ENCODE measurements at regions not wholly inside any gene's neighbourhood (a gene's known extent, or its start where the extent isn't known, plus 50 kb on each side); places are given as distances from the start of the nearest gene placed in this dataset.
A peak's percentile ranks its signal among the peaks of the same experiment; 100 is the strongest.

DNA sequence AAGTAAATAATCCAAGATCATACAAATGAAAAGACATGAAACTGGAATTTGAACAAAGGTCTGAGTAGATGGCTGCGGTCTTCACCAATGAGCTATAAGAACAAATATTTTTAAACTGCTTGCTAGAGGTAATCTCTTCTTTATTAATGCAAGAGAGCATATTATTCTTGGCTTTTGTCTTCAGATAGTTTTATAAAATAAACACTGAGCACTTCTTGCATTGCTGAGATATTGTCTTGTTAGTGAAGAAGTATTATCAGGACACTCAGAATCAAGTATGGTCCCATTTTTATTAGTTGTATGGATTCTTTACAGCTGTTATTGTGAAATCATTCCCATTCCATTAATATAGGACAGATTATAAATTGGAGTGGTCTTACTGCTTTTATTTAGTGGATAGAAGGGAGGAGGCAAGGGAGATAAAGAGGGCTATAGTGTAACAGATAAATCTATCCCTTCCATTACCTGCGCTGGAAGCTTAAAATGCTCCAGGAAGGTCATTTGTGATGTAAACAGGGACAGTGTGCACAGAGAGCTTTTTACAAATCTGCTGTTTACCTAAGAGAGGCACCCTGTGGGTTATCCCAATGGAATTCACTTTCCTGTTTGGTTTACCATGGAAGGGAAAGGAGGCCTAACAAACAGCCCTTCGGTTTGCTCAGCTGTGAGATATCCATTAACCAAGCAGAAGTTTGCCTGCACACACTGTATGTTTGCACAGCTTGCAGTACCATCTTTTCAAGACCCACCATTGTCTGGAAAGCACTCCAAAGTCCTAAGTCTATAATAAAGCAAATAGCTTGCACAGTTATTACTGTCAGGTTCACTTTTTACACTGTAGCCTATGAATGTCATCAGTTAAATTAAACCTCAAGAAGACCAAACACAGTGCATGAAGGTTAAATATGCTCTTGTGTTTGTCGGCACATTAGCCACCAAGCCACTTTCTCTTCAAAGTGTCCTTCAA lies 347.7 kb upstream of the TGFBR2 start:
- no peak overlapping the region for H3K4ac ChIP-seq (ENCODE audit: low read depth in 1 of 2, low read length in 2 of 2)
- peak overlapping the region in 1 of 2 experiments; percentile 24 for H3K18ac ChIP-seq (ENCODE audit: low read depth in 1 of 2, low read length in 2 of 2)
- H2BK15ac ChIP-seq (ENCODE audit: low read depth, poor library complexity, severe bottlenecking), result no peak overlapping the region
- no peak overlapping the region for H2BK5ac ChIP-seq (ENCODE audit: low read depth, low read length, poor library complexity, severe bottlenecking)
- H3K9me3 ChIP-seq (ENCODE audit: control insufficient read depth, low read length), result no peaks in the 10 kb centered on the region
- H2AFZ ChIP-seq (ENCODE audit: low read depth, low read length), result no peak overlapping the region
- H3K27ac ChIP-seq (ENCODE audit: low read length, poor library complexity, severe bottlenecking), result peak overlapping the region; percentile 32
- no peak overlapping the region for H4K8ac ChIP-seq (ENCODE audit: low read length)
- no peak overlapping the region for H3K14ac ChIP-seq (ENCODE audit: low read length in 2 of 2)
- H2BK120ac ChIP-seq (ENCODE audit: low read depth, low read length), result no peak overlapping the region
- H2BK12ac ChIP-seq (ENCODE audit: low read length in 2 of 2), result no peak overlapping the region
- H3K79me1 ChIP-seq (replicated peaks; ENCODE audit: low read length, poor library complexity, severe bottlenecking), result no peaks in the 10 kb centered on the region
- no peaks in the 10 kb centered on the region for H3K27me3 ChIP-seq (ENCODE audit: control insufficient read depth in 1 of 2, insufficient read depth in 1 of 2, low read length in 2 of 2)
- no peak overlapping the region for H3K4me3 ChIP-seq (ENCODE audit: insufficient read depth in 1 of 2, low read depth in 1 of 2, low read length in 2 of 2)
- H3K4me2 ChIP-seq (ENCODE audit: low read length, poor library complexity, severe bottlenecking), result no peak overlapping the region
- DNase-seq, result peak; percentile 32
- peaks cover 4% of the 10 kb centered on the region for H3K4me1 ChIP-seq (ENCODE audit: control insufficient read depth, insufficient read depth, low read depth, low read length)
- no peak overlapping the region for H4K91ac ChIP-seq (ENCODE audit: low read length)
- H2AK5ac ChIP-seq (ENCODE audit: low read length, severe bottlenecking), result no peak overlapping the region
- no peak overlapping the region for H3K9ac ChIP-seq (ENCODE audit: low read length)
- no peaks in the 10 kb centered on the region for H3K36me3 ChIP-seq (ENCODE audit: control insufficient read depth in 1 of 2, insufficient read depth in 2 of 2, low read depth in 1 of 2, low read length in 2 of 2)
- no peak overlapping the region for H3K23ac ChIP-seq (ENCODE audit: low read length in 2 of 2)
- WGBS, result 68% methylated on average over 3 of the region's 4 CpGs

DNA sequence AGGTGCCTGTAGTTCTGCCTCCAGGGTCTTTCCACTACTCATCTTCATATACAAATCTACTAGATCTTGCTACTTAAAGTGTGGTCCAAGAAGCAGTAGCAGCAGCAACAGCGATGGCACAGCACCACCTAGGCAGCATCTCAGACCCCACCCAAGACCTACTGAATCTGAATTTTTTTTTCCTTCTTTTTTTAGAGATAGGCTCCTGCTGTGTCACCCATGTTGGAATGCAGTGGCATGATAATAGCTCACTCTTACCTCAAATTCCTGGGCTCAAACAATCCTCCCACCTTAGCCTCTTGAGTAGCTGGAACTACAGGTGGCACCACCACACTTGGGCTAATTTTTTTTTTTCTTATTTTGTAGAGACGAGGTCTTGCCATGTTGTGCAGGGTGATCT lies 346.7 kb upstream of the TGFBR2 start:
- H3K9me3 ChIP-seq (ENCODE audit: control insufficient read depth, low read length), result no peaks in the 10 kb centered on the region
- no peak overlapping the region for H3K23ac ChIP-seq (ENCODE audit: low read length in 2 of 2)
- no peak overlapping the region for H2AFZ ChIP-seq (ENCODE audit: low read depth, low read length)
- H2BK5ac ChIP-seq (ENCODE audit: low read depth, low read length, poor library complexity, severe bottlenecking), result no peak overlapping the region
- peak overlapping the region in 1 of 2 experiments; percentile 62 for H3K4ac ChIP-seq (ENCODE audit: low read depth in 1 of 2, low read length in 2 of 2)
- H3K14ac ChIP-seq (ENCODE audit: low read length in 2 of 2), result no peak overlapping the region
- no peak overlapping the region for H2BK15ac ChIP-seq (ENCODE audit: low read depth, poor library complexity, severe bottlenecking)
- H3K27ac ChIP-seq (ENCODE audit: low read length, poor library complexity, severe bottlenecking), result no peak overlapping the region
- no peak overlapping the region for H3K4me2 ChIP-seq (ENCODE audit: low read length, poor library complexity, severe bottlenecking)
- H3K27me3 ChIP-seq (ENCODE audit: control insufficient read depth in 1 of 2, insufficient read depth in 1 of 2, low read length in 2 of 2), result no peaks in the 10 kb centered on the region
- H2AK5ac ChIP-seq (ENCODE audit: low read length, severe bottlenecking), result no peak overlapping the region
- WGBS, result 100% methylated on average over 2 of the region's 2 CpGs
- H3K18ac ChIP-seq (ENCODE audit: low read depth in 1 of 2, low read length in 2 of 2), result no peak overlapping the region
- H3K36me3 ChIP-seq (ENCODE audit: control insufficient read depth in 1 of 2, insufficient read depth in 2 of 2, low read depth in 1 of 2, low read length in 2 of 2), result no peaks in the 10 kb centered on the region
- no peak for DNase-seq
- no peaks in the 10 kb centered on the region for H3K79me1 ChIP-seq (replicated peaks; ENCODE audit: low read length, poor library complexity, severe bottlenecking)
- no peak overlapping the region for H4K8ac ChIP-seq (ENCODE audit: low read length)
- H3K4me1 ChIP-seq (ENCODE audit: control insufficient read depth, insufficient read depth, low read depth, low read length), result peaks cover 4% of the 10 kb centered on the region
- no peak overlapping the region for H3K4me3 ChIP-seq (ENCODE audit: insufficient read depth in 1 of 2, low read depth in 1 of 2, low read length in 2 of 2)
- H3K9ac ChIP-seq (ENCODE audit: low read length), result no peak overlapping the region
- H4K91ac ChIP-seq (ENCODE audit: low read length), result no peak overlapping the region
- H2BK12ac ChIP-seq (ENCODE audit: low read length in 2 of 2), result peak overlapping the region in 1 of 2 experiments; percentile 63
- no peak overlapping the region for H2BK120ac ChIP-seq (ENCODE audit: low read depth, low read length)

DNA sequence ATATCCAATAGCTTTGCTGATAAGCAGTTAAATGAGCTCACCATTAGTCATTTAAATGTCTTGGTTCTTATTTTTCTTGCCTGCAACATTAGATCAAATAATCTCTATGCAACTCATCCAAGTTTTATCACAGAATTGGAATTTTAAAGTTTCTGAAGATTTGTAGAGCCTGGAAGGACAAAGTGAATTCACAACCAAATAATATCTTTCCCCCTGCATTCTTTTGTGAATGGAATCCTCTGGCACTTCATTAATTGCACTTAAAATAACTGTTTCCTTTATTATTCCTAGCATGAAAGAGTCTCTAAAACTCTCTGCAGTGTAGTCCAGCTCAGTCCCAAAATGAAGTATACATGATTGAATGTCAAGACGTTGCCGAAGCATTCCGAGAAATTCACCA lies 345.6 kb upstream of the TGFBR2 start:
- H3K18ac ChIP-seq (ENCODE audit: low read depth in 1 of 2, low read length in 2 of 2), result no peak overlapping the region
- H4K91ac ChIP-seq (ENCODE audit: low read length), result no peak overlapping the region
- no peak overlapping the region for H3K4ac ChIP-seq (ENCODE audit: low read depth in 1 of 2, low read length in 2 of 2)
- peak overlapping the region; percentile 3 for H3K9ac ChIP-seq (ENCODE audit: low read length)
- H3K79me1 ChIP-seq (replicated peaks; ENCODE audit: low read length, poor library complexity, severe bottlenecking), result no peaks in the 10 kb centered on the region
- DNase-seq, result no peak
- H3K36me3 ChIP-seq (ENCODE audit: control insufficient read depth in 1 of 2, insufficient read depth in 2 of 2, low read depth in 1 of 2, low read length in 2 of 2), result no peaks in the 10 kb centered on the region
- no peak overlapping the region for H2BK15ac ChIP-seq (ENCODE audit: low read depth, poor library complexity, severe bottlenecking)
- no peak overlapping the region for H2BK12ac ChIP-seq (ENCODE audit: low read length in 2 of 2)
- peaks cover 4% of the 10 kb centered on the region for H3K4me1 ChIP-seq (ENCODE audit: control insufficient read depth, insufficient read depth, low read depth, low read length)
- H3K27me3 ChIP-seq (ENCODE audit: control insufficient read depth in 1 of 2, insufficient read depth in 1 of 2, low read length in 2 of 2), result no peaks in the 10 kb centered on the region
- no peaks in the 10 kb centered on the region for H3K9me3 ChIP-seq (ENCODE audit: control insufficient read depth, low read length)
- no peak overlapping the region for H3K27ac ChIP-seq (ENCODE audit: low read length, poor library complexity, severe bottlenecking)
- no peak overlapping the region for H2BK120ac ChIP-seq (ENCODE audit: low read depth, low read length)
- no peak overlapping the region for H3K23ac ChIP-seq (ENCODE audit: low read length in 2 of 2)
- H2AK5ac ChIP-seq (ENCODE audit: low read length, severe bottlenecking), result no peak overlapping the region
- H3K4me3 ChIP-seq (ENCODE audit: insufficient read depth in 1 of 2, low read depth in 1 of 2, low read length in 2 of 2), result no peak overlapping the region
- no peak overlapping the region for H3K4me2 ChIP-seq (ENCODE audit: low read length, poor library complexity, severe bottlenecking)
- no peak overlapping the region for H2AFZ ChIP-seq (ENCODE audit: low read depth, low read length)
- WGBS, result 67% methylated on average over 3 of the region's 3 CpGs
- no peak overlapping the region for H2BK5ac ChIP-seq (ENCODE audit: low read depth, low read length, poor library complexity, severe bottlenecking)
- no peak overlapping the region for H3K14ac ChIP-seq (ENCODE audit: low read length in 2 of 2)
- no peak overlapping the region for H4K8ac ChIP-seq (ENCODE audit: low read length)

DNA sequence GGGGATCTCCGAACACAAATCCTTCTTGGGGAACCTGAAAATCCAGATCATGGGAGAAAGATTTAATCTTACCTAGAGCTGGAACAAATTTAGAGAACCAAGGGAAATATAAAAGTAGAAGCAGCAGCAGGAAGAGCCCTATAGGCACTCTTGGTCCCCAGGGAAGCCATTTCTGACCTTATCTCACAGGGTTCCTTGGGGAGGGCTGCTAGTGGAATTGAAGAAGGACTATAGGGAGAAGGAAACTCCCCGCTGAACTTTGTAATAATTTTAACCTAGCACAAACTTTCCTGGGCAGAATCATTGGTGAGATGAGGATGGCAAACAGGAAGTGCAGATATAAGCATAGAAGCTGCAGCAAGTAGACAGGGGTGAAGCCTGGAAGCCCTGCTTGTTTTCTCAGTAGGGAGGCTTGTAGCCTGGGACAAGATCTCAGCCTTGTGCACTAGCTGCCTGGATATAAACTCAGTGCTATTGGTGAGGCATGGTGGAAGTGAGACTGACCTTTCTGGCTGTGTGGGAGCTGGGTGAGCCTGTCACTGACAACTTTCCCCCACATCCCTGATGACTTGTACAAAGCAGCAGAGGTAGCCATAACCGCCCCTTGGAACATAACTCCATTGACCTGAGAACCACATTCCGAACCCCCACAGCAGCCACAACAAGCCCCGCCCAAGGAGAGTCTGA lies 343.0 kb upstream of the TGFBR2 start:
- Histone ChIP-seq H3K27ac (ENCODE audit: low read length, poor library complexity, severe bottlenecking) (no peak overlapping the region), H4K8ac (ENCODE audit: low read length) (peak overlapping the region; percentile 91), H3K27me3 (ENCODE audit: control insufficient read depth in 1 of 2, insufficient read depth in 1 of 2, low read length in 2 of 2) (no peaks in the 10 kb centered on the region), H2AK5ac (ENCODE audit: low read length, severe bottlenecking) (no peak overlapping the region), H3K18ac (ENCODE audit: low read depth in 1 of 2, low read length in 2 of 2) (peak overlapping the region; percentile 84 to 86), H3K14ac (ENCODE audit: low read length in 2 of 2) (no peak overlapping the region), H3K4me1 (ENCODE audit: control insufficient read depth, insufficient read depth, low read depth, low read length) (peaks cover 4% of the 10 kb centered on the region), H2BK120ac (ENCODE audit: low read depth, low read length) (peak overlapping the region; percentile 52), H3K9ac (ENCODE audit: low read length) (no peak overlapping the region), H2BK12ac (ENCODE audit: low read length in 2 of 2) (peak overlapping the region; percentile 57 to 92), H2AFZ (ENCODE audit: low read depth, low read length) (no peak overlapping the region), H3K4ac (ENCODE audit: low read depth in 1 of 2, low read length in 2 of 2) (peak overlapping the region; percentile 73 to 76), H3K4me3 (ENCODE audit: insufficient read depth in 1 of 2, low read depth in 1 of 2, low read length in 2 of 2) (no peak overlapping the region), H4K91ac (ENCODE audit: low read length) (peak overlapping the region; percentile 94), H3K23ac (ENCODE audit: low read length in 2 of 2) (no peak overlapping the region), H2BK15ac (ENCODE audit: low read depth, poor library complexity, severe bottlenecking) (no peak overlapping the region), H3K79me1 (replicated peaks; ENCODE audit: low read length, poor library complexity, severe bottlenecking) (no peaks in the 10 kb centered on the region), H3K4me2 (ENCODE audit: low read length, poor library complexity, severe bottlenecking) (no peak overlapping the region), H3K36me3 (ENCODE audit: control insufficient read depth in 1 of 2, insufficient read depth in 2 of 2, low read depth in 1 of 2, low read length in 2 of 2) (no peaks in the 10 kb centered on the region), H2BK5ac (ENCODE audit: low read depth, low read length, poor library complexity, severe bottlenecking) (no peak overlapping the region), H3K9me3 (ENCODE audit: control insufficient read depth, low read length) (no peaks in the 10 kb centered on the region)
- DNase-seq, result peak; percentile 26
- WGBS, result 85% methylated on average over 4 of the region's 5 CpGs
